Right lobe of liver (tissue), 4 donors: ENCODE measurements at regions not wholly inside any gene's neighbourhood (a gene's known extent, or its start where the extent isn't known, plus 50 kb on each side); places are given as distances from the start of the nearest gene placed in this dataset.

Experiments
- CTCF ChIP-seq, 4 donors: fragments of 200-600 bp in 3 of 4; fragments of 450-650 bp in 1 of 4; IDR thresholded peaks; one replicate each; pipeline versions ENCODE4 v1.5.1 to v1.8.0; 2016 to 2022; ENCODE audit warnings: antibody characterized with exemption in 4 of 4, mild to moderate bottlenecking in 2 of 4
- POLR2A ChIP-seq: fragments of 450-650 bp; IDR thresholded peaks from one replicate; pipeline ENCODE4 v1.6.1; 2017; ENCODE audit warnings: antibody characterized with exemption, mild to moderate bottlenecking
- donor health status: DM: no; HTN: no; CAD: no.
- donor health status: DM: no; HTN: no; CAD: no.
- donor health status: DM: no; HTN: yes; CAD: no.

- TF ChIP-seq CTCF (IDR thresholded peaks at IDR 0.05) (no peak), POLR2A (no peak)
Observed at GRCh38 chr18:68085251-68085650, 568.7 kb upstream of the DSEL start.
